ENCODE measurements at regions not wholly inside any gene's neighbourhood (a gene's known extent, or its start where the extent isn't known, plus 50 kb on each side); places are given as distances from the start of the nearest gene placed in this dataset.

DNA sequence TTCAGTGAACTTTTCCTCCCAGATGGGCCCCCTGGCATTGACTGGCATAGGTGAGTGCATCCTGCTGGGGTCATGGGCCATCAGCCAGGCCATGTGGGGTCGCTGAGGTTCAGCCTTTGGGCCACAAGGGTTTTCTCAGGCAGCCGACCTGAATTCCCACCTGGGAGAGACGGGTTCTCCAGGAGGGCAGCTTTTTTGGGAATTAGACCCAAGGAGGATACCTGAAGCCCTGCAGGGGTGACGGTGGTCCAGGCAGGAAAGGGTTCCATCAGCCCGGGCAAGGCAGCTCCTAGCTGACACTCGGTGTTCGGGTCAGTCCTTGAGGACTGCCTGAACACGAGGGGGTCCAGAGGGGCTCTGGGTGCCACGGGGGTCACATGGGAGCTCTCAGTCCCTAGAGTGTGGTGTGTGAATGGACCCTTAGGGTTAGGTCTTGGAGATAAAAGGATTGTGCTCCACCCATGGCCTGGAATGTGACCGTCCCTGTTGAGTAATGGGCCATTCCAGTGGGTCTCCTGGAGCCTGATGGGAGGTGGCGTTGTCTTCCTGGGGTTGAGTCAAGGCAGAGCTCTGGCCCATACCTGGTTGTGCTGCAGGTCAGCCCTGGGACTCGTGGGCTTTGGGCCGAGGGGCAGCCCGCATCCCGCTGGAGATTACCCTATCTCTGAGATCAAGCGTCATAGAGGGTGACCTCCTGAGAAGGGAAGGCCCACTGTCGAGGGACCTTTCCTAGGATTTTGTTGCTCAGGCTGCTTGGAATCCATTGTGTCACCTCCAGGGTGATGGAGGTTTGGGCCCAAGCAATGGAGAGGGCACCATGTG is 192.8 kb downstream of the UBE3A start:
- H4K8ac ChIP-seq (ENCODE audit: low read depth in 2 of 2, low read length in 2 of 2) = no peak overlapping the region
- no peak overlapping the region for H3K27ac ChIP-seq (ENCODE audit: insufficient read depth, low read length)
- no peak overlapping the region for H3K9ac ChIP-seq (ENCODE audit: low read depth, low read length)
- no peaks in the 10 kb centered on the region for H3K36me3 ChIP-seq (ENCODE audit: control insufficient read depth, insufficient read depth, low read length)
- no peak overlapping the region for H3K4me3 ChIP-seq (ENCODE audit: insufficient read depth, low read depth, low read length)
- no peaks in the 10 kb centered on the region for H3K4me1 ChIP-seq (ENCODE audit: control insufficient read depth, insufficient read depth, low read length)
- no peak overlapping the region for H2AFZ ChIP-seq (replicated peaks; ENCODE audit: low read length, poor library complexity)
- ATAC-seq (ENCODE audit: low read depth) = no peak
- H4K5ac ChIP-seq (ENCODE audit: low read depth, low read length) = no peak overlapping the region
- H3K14ac ChIP-seq (replicated peaks; ENCODE audit: low read depth, low read length) = no peak overlapping the region
- in situ Hi-C loops (cut with MboI; ENCODE audit: low sequenced_read_pairs) (no loop called here), intact Hi-C loops (cut with micrococcal nuclease) (no loop called here), dilution Hi-C loops (cut with HindIII; ENCODE audit: low sequenced_read_pairs, unreplicated experiment) (no loop called here)
- BruUV-seq (replicated peaks) = no TSS peak
- H3K56ac ChIP-seq (ENCODE audit: extremely low read depth, insufficient read depth, low read length) = no peak overlapping the region
- no peak overlapping the region for H2BK15ac ChIP-seq (ENCODE audit: low read depth, low read length)
- no peak overlapping the region for H3K18ac ChIP-seq (ENCODE audit: low read depth, low read length)
- no peak overlapping the region for H2BK5ac ChIP-seq (ENCODE audit: low read depth, low read length, poor library complexity, severe bottlenecking)
- peaks cover 71% of the 10 kb centered on the region for H3K9me3 ChIP-seq (ENCODE audit: control insufficient read depth, insufficient read depth, low read length)
- H2AK9ac ChIP-seq (replicated peaks; ENCODE audit: low read depth, low read length, poor library complexity) = no peak overlapping the region
- H3K27me3 ChIP-seq (ENCODE audit: control insufficient read depth, insufficient read depth, low read length) = no peaks in the 10 kb centered on the region
- H3K4me2 ChIP-seq (ENCODE audit: low read depth, low read length) = no peak overlapping the region
- CTCF ChIA-PET = no interaction called here
- POLR2A ChIA-PET (ENCODE audit: unreplicated experiment) = no interaction called here
- H2BK120ac ChIP-seq (ENCODE audit: low read depth, low read length) = no peak overlapping the region
- no peaks in the 10 kb centered on the region for H3K9me1 ChIP-seq (ENCODE audit: insufficient read depth, low read length)
- H2AK5ac ChIP-seq (ENCODE audit: low read depth, low read length) = no peak overlapping the region
- H3K79me1 ChIP-seq (ENCODE audit: low read depth in 1 of 2, low read length in 2 of 2) = no peaks in the 10 kb centered on the region
- TF ChIP-seq CHD1 (IDR thresholded peaks at IDR 0.05; ENCODE audit: low read depth, low read length) = no peak
- TF ChIP-seq BHLHE40 (IDR thresholded peaks at IDR 0.05; ENCODE audit: low read depth, low read length) = no peak
- no peak for TF ChIP-seq NFE2L2 (IDR thresholded peaks at IDR 0.05; ENCODE audit: low read depth, low read length)
- TF ChIP-seq CEBPB (IDR thresholded peaks at IDR 0.05; ENCODE audit: low read depth, low read length) = no peak
- TF ChIP-seq SMC3 (IDR thresholded peaks at IDR 0.05; ENCODE audit: low read depth, low read length) = no peak
- no peak for TF ChIP-seq MAFK (IDR thresholded peaks at IDR 0.05; ENCODE audit: low read depth, low read length)
- no peak for TF ChIP-seq RFX5 (IDR thresholded peaks at IDR 0.05; ENCODE audit: low read depth, low read length)
- TF ChIP-seq, protein P1, sequence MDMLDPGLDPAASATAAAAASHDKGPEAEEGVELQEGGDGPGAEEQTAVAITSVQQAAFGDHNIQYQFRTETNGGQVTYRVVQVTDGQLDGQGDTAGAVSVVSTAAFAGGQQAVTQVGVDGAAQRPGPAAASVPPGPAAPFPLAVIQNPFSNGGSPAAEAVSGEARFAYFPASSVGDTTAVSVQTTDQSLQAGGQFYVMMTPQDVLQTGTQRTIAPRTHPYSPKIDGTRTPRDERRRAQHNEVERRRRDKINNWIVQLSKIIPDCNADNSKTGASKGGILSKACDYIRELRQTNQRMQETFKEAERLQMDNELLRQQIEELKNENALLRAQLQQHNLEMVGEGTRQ (IDR thresholded peaks at IDR 0.05; ENCODE audit: low read depth, low read length) = no peak
- no peak for TF ChIP-seq CTCF (conservative IDR thresholded peaks at IDR 0.05; ENCODE audit: low read depth, low read length)
- no peak for TF ChIP-seq MAZ (IDR thresholded peaks at IDR 0.05; ENCODE audit: borderline replicate concordance, low read depth, low read length)
- no peak for TF ChIP-seq RCOR1 (IDR thresholded peaks at IDR 0.05; ENCODE audit: insufficient replicate concordance, low read length)
- TF ChIP-seq, protein P2, sequence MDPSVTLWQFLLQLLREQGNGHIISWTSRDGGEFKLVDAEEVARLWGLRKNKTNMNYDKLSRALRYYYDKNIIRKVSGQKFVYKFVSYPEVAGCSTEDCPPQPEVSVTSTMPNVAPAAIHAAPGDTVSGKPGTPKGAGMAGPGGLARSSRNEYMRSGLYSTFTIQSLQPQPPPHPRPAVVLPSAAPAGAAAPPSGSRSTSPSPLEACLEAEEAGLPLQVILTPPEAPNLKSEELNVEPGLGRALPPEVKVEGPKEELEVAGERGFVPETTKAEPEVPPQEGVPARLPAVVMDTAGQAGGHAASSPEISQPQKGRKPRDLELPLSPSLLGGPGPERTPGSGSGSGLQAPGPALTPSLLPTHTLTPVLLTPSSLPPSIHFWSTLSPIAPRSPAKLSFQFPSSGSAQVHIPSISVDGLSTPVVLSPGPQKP (IDR thresholded peaks at IDR 0.05; ENCODE audit: borderline replicate concordance, low read depth, low read length) = no peak
- TF ChIP-seq FOS (IDR thresholded peaks at IDR 0.05; ENCODE audit: low read depth, low read length) = no peak
- no peak for TF ChIP-seq MXI1 (IDR thresholded peaks at IDR 0.05; ENCODE audit: borderline replicate concordance, low read depth, low read length)
- TF ChIP-seq RAD21 (IDR thresholded peaks at IDR 0.05; ENCODE audit: low read length) = no peak
- TF ChIP-seq POLR2A (IDR thresholded peaks at IDR 0.05; ENCODE audit: low read depth, low read length) = no peak
- no peak overlapping the region for H3K4ac ChIP-seq (ENCODE audit: low read depth, low read length)
- no peak overlapping the region for H2BK20ac ChIP-seq (ENCODE audit: low read depth, low read length)
- no peak overlapping the region for H4K91ac ChIP-seq (ENCODE audit: insufficient read depth, low read depth, low read length)
- WGBS, 2 experiments (ENCODE audit: extremely low coverage in 2 of 2, insufficient read length in 1 of 2) = 77% methylated on average over 5 of the region's 17 CpGs; no CpG with 5 or more reads in 1 of the 2 experiments
- H4K20me1 ChIP-seq (ENCODE audit: insufficient read depth, low read length) = no peaks in the 10 kb centered on the region
- no peak overlapping the region for H3K23ac ChIP-seq (ENCODE audit: low read depth, low read length)
- DNase-seq = no peak
